HG03354 (cell line): ENCODE measurements at regions not wholly inside any gene's neighbourhood (a gene's known extent, or its start where the extent isn't known, plus 50 kb on each side); places are given as distances from the start of the nearest gene placed in this dataset.
"Not testable (repeated sequence)": the region's sequence is repeated elsewhere in the genome, so short reads cannot be mapped to it uniquely, and the experiment has no call there.

Experiments
- ATAC-seq: cut with Tn5 transposase; IDR thresholded peaks from one replicate; pipeline ENCODE4 v1.9.1; 2021; ENCODE audit warnings: mild to moderate bottlenecking; ENCODE audit not compliant: unreplicated experiment, poor library complexity, severe bottlenecking

GRCh38 chr18:75874401-75875089, 447.0 kb upstream of the SMIM21 start:
- ATAC-seq, result no peak

GRCh38 chr18:75871596-75871995, 444.1 kb upstream of the SMIM21 start:
- no peak for ATAC-seq

- no peak for ATAC-seq
Measured at GRCh38 chr18:75869162-75869561, 441.7 kb upstream of the SMIM21 start.

GRCh38 chr18:75868031-75868430, 440.5 kb upstream of the SMIM21 start:
- ATAC-seq, result no peak

- no peak for ATAC-seq
Measured at GRCh38 chr18:75865639-75866038, 438.1 kb upstream of the SMIM21 start.

- ATAC-seq, result no peak
Measured at GRCh38 chr18:75864816-75865215, 437.3 kb upstream of the SMIM21 start.

- ATAC-seq, result no peak
Measured at GRCh38 chr18:75863696-75864095, 436.2 kb upstream of the SMIM21 start.

GRCh38 chr18:75862458-75862857, 435.0 kb upstream of the SMIM21 start:
- no peak for ATAC-seq

GRCh38 chr18:75860166-75860565, 432.7 kb upstream of the SMIM21 start:
- ATAC-seq, result no peak

GRCh38 chr18:75859533-75859932, 432.0 kb upstream of the SMIM21 start:
- no peak for ATAC-seq

GRCh38 chr18:75858754-75859153, 431.3 kb upstream of the SMIM21 start:
- no peak for ATAC-seq

GRCh38 chr18:75857558-75857957, 430.1 kb upstream of the SMIM21 start:
- ATAC-seq, result no peak

- no peak for ATAC-seq
Measured at GRCh38 chr18:75854808-75855207, 427.3 kb upstream of the SMIM21 start.

- no peak for ATAC-seq
Measured at GRCh38 chr18:75854174-75854573, 426.7 kb upstream of the SMIM21 start.

GRCh38 chr18:75846321-75846720, 418.8 kb upstream of the SMIM21 start:
- ATAC-seq, result no peak

GRCh38 chr18:75845413-75845812, 417.9 kb upstream of the SMIM21 start:
- ATAC-seq, result no peak

- ATAC-seq, result no peak
Measured at GRCh38 chr18:75844146-75844545, 416.6 kb upstream of the SMIM21 start.

GRCh38 chr18:75840131-75840530, 412.6 kb upstream of the SMIM21 start:
- no peak for ATAC-seq

- ATAC-seq, result not testable (repeated sequence)
Measured at GRCh38 chr18:75839686-75840085, 412.2 kb upstream of the SMIM21 start.

GRCh38 chr18:75839041-75839440, 411.5 kb upstream of the SMIM21 start:
- ATAC-seq, result no peak

GRCh38 chr18:75837316-75837715, 409.8 kb upstream of the SMIM21 start:
- no peak for ATAC-seq

GRCh38 chr18:75836516-75836915, 409.0 kb upstream of the SMIM21 start:
- ATAC-seq, result no peak
